T-helper 9 cell (primary cell): ENCODE measurements at regions not wholly inside any gene's neighbourhood (a gene's known extent, or its start where the extent isn't known, plus 50 kb on each side); places are given as distances from the start of the nearest gene placed in this dataset.
"Not testable (repeated sequence)": the region's sequence is repeated elsewhere in the genome, so short reads cannot be mapped to it uniquely, and the experiment has no call there.

Experiments used
- DNase-seq: peaks from one replicate; pipeline ENCODE4 v3.0.0-alpha.2; 2020

DNA sequence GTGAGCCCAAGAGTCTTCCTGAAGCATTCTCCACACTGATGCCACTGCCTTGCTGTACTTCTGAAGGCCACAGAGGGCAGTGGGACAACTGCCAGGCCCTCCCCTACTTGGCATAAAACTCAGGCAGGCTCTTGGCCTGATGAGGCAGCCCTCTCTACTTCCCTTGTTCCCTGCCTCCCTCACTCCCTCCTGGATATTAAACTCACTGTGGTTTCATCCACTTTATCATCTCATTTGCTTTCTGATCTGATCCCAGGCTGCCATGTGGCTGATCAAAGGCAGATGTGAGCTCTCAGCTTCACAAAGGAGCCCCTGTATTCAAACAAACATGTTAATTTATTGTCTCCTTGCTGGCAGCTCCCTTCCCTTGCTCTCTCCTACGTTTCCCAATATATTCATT is 533.5 kb downstream of the IGSF11 start:
- no peak for DNase-seq

DNA sequence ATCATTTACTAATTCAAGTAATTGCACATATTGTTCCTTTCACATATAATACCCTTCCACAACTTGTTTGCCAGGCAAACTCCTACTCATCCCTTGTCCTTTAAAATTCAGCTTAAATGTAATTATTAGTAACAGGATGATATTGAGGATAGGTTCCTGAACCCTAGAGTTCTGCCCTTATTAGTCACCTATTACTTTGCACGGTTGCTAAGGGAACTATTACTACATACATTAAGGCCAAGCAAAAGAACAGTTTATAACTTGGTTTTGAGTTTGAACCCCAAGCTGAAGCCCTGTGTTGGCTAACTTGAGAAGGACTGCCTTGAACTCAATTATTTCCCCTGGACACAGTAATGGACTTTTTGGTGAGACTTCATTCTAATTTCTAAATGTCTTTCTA is 529.7 kb downstream of the IGSF11 start:
- DNase-seq, result no peak

DNA sequence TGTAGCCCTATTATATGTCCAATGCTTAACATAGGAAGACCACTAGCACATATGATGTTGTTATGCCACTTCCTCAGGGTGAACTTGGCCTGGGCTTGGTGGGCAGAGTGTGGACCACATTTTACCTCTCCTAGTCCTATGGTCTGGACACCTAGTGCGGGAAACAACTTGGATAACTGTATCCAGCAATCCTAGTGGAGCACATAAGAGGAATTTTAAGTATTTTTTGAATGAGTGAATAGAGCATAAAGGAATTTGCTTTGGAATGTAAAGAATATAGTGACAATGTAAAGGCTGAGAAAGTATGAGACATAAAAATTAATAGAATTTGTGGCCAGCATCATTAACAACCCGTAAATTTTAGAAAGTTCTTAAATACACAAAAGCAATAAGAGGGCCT is 528.9 kb downstream of the IGSF11 start:
- no peak for DNase-seq

DNA sequence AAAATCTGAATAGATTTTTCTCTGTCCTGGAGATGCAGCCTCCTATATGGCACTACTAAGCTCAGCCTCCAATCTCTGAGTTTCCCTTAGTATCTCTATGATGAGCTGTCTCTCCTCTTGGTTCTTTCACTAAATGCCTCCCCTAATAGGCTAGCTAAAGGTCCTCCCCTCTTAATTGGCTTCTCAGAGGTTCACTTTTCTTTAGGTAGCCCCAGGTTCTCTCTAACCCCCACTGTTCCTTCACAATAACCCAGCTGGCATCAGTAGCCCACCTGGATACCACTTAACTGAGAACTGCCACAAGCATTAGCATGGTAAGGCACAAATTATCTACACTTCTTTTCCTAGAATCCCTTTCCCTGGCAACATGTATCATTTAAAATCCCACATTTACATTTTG is 523.2 kb downstream of the IGSF11 start:
- no peak for DNase-seq

DNA sequence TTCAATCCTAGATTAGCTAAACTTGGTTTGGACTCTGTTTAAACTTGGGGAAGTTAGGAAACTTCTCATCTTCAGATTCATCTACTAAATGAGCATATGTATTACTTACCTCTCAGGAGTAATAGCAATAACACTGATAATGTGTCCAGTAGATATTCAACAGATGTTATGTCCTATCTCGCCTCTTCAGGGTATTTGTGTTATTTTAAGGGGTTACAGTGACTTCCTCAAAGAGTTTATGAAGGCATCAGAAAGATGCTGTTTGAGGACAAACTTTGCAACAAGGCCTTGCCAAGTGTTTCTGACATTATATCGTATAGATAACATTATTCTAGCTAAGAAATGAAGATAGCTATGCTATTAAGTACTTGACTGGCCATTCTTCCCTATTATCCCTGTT is 522.3 kb downstream of the IGSF11 start:
- DNase-seq, result no peak

DNA sequence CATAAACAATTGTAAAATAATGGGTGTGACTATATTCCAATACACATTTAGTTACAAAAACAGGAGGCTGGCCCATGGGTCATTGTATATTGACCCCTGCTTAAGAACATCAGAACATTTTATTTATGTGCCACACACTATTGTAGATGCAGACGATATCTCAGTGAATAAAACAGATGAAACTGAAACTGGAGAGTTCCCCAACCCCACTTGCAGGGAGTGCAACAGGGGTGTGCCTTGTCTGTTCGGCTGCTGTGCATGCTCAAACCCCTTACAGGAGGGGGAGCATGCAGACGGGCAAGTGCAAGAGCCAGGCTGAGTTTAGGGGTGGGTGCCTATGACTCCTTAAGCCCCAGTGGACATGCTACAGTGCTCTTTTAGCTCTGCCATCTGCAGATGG is 509.6 kb downstream of the IGSF11 start:
- no peak for DNase-seq

DNA sequence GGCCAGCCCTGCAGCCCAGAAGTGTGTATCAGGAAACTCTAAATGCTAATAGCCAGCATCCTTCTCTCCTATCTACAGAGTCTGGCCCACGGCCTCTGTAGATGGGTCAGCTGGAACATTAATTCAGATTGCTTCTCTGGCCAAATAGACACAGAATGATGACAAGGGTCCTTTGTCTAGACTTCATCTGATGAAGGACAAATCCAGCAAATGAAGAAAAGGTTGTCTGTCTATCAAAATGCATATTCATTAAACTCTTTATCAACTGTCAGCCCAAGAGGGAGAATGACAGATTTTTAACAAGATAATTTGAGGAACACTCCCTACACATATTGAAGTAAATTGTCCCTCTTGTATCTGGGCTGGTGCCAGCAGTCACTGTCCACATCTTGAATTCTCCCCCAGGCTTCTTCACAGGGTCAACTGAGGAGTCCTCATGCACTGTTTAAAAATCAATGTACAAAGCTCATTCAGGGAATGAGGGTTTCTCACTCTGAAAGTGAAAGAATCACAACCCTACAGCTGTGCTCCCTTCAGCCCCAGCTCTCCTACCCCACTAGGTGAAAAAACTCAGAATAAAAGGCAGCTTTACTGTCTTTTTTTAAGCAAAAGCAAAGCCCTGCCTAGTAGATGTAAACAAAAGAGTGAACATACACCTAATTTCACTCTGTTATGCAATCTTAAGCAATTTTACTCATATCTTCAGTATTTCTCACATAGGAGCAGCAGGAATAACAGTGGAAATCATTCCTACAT is 507.7 kb downstream of the IGSF11 start:
- no peak for DNase-seq

- DNase-seq, result no peak
These were observed 507.1 kb downstream of the IGSF11 start for GRCh38 chr3:118527514-118528044.

GRCh38 chr3:118529554-118529953 is 505.1 kb downstream of the IGSF11 start:
- DNase-seq, result no peak

GRCh38 chr3:118530350-118530922 is 504.2 kb downstream of the IGSF11 start:
- DNase-seq, result no peak

- not testable (repeated sequence) for DNase-seq
These were observed 503.7 kb downstream of the IGSF11 start for GRCh38 chr3:118530927-118531356.

GRCh38 chr3:118531816-118532215 is 502.8 kb downstream of the IGSF11 start:
- no peak for DNase-seq

- DNase-seq, result no peak
These were observed 501.0 kb downstream of the IGSF11 start for GRCh38 chr3:118533676-118534075.

DNA sequence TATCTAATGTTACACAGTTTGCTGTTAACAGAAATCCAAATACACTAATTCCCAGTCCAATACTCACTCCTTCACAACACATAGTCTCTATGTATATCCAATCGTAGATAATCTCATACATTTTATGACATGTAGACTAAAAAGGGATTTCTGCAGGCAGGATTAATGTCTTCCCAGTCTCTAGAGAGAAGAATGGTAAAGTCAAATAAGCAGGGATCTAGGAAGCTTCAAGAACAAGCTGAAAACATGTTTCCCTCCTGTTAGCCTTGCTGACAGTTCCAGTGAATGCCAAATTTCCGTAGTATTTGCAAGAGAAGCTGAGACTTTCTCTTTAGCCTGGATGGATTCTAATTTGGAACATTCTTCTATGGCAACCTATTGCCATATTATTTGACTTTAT is 500.1 kb downstream of the IGSF11 start:
- DNase-seq, result no peak

DNA sequence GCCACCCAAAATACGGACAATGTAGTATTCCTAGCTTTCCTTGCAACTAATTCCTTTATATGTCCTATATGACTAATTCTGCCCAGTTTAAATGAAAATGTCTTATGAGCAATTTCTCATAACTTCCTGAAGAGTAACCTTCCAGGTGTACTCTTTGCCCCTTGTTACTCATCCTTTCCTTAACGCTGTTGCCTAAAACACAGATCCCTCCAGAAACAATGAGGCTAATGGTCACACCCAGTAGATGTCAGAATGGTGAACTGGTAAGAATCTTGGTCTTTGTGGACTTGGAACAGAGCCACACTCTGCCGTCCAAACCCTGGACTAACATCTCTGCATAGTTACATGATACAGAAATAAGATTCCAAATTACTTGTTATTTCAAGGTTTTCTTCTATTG is 497.9 kb downstream of the IGSF11 start:
- DNase-seq, result no peak

- no peak for DNase-seq
These were observed 497.2 kb downstream of the IGSF11 start for GRCh38 chr3:118537454-118537853.

DNA sequence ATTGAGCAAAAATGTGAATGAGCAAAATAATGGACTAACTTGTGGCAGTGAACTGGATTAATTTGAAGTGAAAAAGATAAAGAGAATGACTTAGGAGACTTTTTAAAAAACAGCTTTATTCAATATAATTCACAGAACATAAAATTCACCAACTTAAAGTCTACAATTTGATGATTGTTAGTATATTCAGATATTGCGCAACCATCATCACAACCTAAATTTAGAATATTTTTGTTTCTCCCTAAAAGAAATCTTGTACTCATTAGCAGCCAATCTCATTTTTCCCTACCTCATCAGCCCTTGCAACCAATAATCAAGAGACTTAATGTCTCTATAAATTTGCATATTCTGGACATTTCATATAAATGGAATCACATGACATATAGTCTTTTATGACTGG is 496.5 kb downstream of the IGSF11 start:
- DNase-seq, result no peak

GRCh38 chr3:118539820-118540447 is 494.7 kb downstream of the IGSF11 start:
- DNase-seq, result not testable (repeated sequence)

DNA sequence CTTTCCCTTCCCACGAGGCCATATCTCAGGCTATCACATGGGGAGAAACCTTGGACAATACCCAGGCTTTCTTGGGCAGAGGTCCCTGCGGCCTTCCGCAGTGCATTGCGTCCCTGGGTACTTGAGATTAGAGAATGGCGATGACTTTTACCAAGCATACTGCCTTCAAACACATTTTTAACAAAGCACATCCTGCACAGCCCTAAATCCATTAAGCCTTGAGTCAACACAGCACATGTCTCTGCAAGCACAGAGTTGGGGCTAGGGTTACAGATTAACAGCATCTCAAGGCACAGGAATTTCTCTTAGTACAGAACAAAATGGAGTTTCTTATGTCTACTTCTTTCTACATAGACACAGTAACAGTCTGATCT is 494.2 kb downstream of the IGSF11 start:
- not testable (repeated sequence) for DNase-seq

DNA sequence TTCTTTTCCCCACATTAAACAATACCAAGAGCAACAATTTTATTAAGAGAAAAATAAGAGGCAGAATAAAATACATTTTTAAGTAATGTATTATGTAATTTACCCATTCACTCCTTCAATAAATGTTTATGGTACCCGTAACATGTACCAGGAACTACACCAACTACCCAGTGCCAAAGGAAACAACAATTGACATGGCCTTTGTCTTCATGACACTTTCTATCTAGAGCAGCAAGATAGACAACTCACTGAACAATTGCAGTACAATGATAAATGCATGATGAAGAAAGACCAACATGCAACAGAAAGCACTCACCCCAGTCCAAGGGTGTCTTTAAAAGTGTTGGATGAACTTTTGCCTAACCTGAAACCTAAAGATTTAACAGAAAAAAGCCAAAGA is 493.8 kb downstream of the IGSF11 start:
- no peak for DNase-seq

GRCh38 chr3:118541796-118542195 is 492.9 kb downstream of the IGSF11 start:
- DNase-seq, result no peak

DNA sequence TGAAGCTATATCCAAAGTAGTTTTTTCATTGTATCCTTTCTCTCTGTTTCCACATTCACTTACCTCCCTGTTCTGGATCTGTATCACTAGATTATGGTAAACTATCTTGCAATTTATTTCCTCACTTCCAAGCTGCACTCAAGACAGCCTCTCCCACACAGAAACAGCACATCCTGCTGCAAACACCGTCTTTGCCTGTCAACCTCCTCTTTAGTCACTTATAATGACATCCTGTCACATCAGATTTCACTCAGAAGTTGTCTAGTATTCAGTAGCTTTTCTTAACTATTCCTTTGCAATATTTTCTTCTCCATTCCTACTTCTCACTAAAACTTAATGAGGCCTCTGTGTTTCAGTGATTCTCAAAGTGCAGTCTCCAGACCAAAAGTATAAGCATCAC is 490.8 kb downstream of the IGSF11 start:
- DNase-seq, result no peak

DNA sequence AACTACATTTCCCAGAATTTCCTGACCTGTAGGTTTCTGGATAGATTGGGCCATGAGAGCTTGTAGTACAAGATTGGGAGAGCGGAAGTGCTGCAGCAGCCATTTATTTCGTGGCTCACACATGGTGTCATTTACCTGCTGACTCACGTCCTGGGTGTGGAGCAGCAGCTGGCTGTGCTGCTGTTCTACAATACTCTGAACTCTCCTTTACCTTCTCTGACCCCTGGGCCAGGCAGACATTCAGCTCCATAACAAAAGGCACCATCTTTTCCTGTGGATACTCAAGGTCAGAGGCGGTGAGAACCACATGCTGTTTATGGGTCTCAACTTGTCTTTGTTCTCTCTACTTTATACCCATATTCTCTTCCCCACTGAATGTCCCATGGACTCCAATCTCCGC is 490.2 kb downstream of the IGSF11 start:
- no peak for DNase-seq

DNA sequence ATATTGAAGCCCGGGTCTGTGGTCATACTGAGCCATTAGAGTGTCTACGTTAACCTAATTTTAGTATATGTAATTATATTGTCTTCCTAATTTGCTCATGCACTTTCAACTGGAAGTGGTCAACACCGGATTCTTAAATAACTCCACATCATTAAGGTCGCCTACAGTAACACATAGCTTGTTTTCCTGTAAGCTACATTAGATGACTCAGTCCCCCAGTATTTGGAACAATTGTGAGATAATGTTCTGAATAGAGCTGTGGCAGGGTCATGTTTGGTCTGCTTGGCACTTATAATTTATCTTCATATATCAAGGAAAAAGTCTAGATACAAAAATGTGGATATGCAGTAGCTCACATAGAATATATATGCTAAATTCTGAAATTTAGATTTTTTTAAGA is 486.2 kb downstream of the IGSF11 start:
- DNase-seq, result no peak
